HG02981 (cell line): ENCODE measurements at regions not wholly inside any gene's neighbourhood (a gene's known extent, or its start where the extent isn't known, plus 50 kb on each side); places are given as distances from the start of the nearest gene placed in this dataset.
"Not testable (repeated sequence)": the region's sequence is repeated elsewhere in the genome, so short reads cannot be mapped to it uniquely, and the experiment has no call there.

Source experiments
- ATAC-seq: cut with Tn5 transposase; IDR thresholded peaks from one replicate; pipeline ENCODE4 v1.9.1; 2021; ENCODE audit warnings: mild to moderate bottlenecking, moderate library complexity; ENCODE audit not compliant: unreplicated experiment

DNA sequence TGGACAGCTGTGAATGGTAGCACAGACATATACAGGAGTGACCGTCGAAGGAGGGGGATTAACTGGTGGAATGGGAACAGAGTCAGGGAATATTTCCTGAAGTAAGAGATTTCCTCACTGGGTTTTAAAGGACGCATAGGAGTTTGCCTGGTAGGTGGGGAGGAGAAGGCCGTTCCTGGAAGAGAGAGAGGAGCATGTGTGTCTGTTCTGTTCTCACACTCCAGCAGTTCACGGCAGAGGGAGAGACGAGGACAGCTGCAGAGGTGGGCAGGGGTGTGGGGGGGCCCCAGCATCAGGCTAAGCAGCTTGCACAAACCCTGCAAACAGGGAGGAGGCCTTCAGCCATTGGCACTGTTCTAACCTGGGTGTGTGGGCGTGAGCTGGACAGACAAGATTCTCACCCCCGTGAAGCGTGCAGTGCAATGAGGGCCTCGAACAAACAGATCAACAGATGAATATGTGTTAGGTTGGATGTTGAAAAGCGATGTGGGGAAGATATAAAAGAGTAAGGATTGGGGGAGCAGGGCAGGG, 85.3 kb upstream of the GSE1 start:
- ATAC-seq, result no peak

DNA sequence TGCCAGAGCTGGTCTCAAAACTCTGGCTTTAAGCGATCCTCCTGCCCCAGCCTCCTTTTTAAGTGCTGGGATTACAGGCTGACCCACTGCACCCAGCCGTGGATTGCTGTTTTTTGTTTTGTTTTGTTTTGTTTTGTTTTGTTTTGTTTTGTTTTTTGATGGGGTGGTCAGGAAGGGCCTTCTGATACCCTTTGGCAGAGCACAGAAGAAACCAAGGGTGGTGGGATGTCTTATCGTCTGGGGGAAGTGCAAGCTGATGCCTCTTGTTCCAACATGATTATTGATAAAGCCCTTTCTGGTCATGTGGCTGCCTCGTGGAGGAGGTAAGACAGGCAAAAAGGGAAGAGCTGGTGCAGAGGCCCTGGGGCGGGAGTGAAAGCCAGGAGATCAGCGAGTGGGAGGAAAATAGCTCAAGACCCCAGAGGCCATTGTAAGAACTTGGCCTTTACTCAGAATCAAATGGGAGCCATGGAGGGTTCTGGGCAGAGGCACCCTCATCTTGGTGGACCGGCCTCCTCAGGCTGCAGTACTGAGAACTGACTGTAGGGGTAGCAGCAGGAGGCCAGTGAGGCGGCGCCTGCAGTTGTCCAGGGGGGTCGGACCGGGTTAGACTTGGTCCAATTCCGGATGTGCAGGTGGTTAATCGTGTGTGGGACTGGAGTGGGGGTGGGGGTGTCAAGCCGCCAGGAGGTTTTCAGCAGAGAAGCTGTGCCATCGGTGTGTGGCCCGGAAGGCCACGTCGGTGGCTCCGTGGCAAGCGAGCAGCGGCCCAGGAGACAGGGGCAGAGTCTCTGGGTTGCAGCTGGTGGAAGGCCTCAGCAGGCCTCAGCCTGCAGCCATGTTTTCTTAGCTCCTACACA, 84.4 kb upstream of the GSE1 start:
- ATAC-seq, result no peak

DNA sequence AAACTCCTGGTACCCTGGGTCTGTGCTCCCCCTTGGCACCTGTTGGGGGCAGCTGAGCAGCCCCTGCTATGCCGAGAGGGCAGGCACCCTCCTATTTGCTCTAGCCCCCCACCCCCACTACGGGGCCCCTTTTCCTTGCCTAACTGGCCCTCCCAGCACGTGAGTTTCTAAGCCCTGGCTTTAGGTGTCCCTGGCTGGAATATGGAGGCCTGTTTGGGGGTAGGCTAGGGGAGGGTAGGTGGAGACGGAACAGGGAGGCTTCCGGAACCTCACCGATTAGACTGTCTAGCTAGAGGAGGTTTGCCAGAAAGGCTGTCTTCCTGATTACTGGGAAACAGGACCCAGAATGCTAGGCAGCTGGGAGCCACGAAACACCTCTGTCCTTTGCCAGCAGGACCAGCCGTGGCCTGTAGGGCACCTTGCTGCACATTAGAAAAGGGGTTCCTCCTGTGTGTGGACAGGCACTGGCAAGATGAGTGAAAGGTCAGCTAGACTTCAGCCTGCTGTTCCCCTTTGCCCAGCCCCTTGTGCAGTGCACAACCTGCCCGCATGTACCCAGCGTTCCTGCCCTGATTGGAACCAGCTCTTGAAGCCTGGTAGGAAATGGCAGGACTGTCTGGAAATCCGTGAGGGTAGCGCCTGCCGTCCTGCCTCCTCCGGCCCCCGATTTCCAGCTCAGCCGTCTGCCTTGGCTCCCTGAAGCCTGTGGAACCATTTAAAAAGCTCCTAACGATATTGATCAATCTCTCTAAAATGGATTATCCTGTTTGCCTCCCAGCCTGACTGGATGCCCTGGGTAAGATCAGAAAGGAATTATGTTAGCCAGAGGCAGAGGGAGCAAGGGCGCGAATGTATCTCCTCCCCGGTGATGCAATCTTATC, 83.4 kb upstream of the GSE1 start:
- no peak for ATAC-seq

DNA sequence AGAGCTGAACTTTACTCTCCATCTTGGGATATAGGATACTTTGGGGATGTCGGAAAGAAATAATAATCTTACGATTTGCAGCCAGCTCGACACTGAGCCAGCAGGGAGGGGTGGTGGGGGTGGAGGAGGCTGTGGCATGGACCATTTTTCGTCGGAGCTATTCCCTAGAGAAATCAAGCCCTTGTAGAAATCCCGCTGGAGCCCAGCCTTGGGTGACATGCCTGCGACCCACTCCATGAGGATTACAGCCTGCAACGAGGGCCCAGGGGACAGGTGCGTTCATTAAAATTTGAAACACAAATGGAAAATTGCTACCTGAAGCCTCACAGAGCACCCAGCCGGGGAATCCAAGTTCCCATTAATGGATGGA, 82.8 kb upstream of the GSE1 start:
- no peak for ATAC-seq

DNA sequence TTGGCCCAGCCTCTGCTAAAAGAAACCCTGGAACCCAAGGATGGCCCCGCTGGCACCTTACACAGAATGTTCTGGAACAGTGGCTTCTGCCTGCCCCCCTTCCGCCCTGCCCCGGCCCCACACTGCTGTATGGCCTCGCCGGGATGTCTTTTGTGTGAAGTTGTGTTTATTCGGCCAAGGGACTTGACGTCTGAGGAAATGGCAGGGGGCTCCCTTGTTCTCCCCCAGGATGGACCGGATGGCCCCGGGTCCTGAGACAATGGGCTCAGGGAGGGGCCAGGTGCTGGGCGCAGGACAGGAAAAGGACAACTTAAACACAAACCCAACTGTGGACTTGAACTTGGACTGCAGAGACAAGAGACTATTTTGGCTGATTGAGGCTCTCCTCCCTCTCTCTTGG, 81.6 kb upstream of the GSE1 start:
- ATAC-seq, result no peak

DNA sequence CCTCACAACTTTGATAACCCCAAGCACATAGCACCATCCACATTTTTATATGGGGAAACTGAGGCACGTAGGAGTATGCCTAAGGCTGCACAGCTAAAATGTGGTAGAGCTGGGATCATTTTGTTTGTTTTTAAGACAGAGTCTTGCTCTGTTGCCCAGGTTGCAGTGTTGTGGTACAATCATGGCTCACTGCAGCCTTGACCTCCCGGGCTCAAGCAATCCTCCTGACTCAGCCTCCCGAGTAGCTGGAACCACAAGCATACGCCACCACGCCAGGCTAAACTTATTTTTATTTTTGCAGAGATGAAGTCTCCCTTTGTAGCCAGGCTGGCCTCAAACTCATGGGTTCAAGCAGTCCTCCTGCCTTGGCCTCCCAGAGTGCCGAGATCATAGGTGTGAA, 81.0 kb upstream of the GSE1 start:
- no peak for ATAC-seq

DNA sequence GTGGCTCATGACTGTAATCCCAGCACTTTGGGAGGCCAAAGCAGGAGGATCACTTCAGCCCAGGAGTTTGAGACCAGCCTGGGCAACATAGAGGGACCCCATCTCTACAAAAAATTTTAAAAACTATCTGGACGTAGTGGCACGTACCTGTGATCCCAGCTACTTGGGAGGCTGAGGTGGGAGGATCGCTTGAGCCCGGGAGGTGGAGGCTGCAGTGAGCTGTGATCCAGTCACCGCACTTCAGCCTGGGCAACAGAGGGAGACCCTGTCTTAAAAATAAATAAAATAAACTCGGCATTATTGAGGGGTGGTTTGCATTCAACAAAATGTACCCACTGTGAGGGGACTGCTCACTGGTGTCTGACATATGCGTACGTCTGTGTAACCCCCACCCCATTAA, 79.5 kb upstream of the GSE1 start:
- not testable (repeated sequence) for ATAC-seq

DNA sequence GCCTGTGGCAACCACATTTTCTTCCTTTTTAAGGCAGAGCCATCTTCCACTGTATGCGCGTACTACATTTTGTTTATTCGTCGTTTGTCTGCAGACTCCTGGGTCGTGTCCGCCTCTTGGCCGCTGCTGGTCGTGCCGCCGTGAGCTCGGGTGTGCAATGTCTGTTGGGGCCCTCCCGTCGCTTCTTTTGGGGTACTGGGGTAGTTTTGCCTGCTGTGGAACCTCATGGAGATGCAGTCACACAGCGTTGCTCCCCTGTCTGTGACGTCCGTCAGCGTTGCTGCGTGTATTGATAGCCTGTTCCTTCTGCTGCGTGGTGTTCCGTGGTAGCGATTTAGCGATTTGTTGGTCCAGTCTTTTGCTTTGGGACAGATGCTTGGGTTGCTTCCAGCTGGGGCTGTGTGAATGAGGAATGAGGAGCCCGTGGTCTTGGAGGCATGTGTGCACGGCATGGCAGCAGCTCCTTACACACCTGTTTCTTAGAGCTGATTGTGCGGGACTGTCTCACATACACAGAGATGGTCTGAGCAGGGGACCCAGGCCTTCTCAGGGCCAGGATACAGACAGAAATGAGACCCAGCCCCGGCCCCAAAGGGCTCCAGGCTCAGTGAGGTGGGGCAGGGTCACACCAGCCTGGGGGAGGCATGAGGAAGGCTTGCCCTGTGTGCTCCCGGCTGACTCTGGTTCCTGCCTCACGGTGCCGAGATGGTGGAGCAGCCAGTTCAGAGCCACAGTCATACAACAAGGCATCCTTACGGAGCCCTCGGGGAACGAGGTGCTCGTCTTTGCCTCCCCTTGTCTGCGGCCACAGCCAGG, 78.4 kb upstream of the GSE1 start:
- no peak for ATAC-seq

DNA sequence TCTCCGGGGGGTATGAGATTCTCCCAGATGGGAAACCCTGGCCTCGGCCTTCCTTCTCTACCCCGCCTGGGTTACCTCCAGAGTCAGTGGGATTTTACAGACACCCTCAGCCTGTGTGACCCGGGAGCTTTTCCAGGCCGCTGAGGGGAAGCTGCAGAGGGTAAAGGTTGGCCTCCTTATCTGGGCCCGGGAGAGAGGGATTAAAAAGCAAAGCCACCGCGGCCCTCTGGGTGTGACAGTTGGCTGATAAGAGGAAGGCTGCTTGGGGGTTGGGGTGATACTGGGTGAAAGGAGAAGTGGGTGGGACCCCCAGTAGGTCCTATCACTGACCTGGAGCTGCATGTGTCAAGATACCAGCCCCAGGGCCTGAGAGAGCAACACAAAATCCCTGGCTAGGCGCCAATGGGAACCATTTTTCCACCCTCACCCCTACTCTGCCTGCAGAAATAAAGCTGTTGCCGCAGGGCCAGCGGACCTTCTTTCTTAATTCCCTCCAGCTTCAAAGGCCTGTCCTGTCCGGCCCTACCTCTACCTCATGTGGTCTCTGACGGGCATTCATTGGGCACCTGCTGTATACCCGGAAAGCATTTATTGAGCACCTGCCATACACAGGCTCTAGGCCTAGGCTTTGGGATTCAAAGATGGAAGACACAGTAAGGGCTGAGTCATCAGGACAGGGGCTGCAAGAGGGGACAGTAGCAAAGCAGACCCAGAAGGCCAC, 77.6 kb upstream of the GSE1 start:
- no peak for ATAC-seq

DNA sequence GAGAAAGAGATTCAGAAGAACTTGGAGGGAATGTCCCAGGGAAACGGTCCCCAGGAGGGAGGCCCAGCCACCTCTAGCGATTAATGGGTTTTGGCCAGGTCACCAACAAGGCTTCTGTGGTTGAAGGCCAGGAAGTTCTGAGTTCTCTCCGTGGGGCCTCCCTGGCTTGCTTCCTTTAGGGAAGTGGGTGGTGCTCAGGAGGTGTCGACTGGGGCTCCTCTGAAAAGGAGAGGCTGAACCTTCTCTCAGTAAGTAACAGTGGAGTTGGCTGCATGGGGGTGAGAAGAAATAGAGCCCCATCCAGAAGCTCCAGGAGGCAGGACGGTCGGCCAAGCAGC, 77.1 kb upstream of the GSE1 start:
- ATAC-seq, result no peak

DNA sequence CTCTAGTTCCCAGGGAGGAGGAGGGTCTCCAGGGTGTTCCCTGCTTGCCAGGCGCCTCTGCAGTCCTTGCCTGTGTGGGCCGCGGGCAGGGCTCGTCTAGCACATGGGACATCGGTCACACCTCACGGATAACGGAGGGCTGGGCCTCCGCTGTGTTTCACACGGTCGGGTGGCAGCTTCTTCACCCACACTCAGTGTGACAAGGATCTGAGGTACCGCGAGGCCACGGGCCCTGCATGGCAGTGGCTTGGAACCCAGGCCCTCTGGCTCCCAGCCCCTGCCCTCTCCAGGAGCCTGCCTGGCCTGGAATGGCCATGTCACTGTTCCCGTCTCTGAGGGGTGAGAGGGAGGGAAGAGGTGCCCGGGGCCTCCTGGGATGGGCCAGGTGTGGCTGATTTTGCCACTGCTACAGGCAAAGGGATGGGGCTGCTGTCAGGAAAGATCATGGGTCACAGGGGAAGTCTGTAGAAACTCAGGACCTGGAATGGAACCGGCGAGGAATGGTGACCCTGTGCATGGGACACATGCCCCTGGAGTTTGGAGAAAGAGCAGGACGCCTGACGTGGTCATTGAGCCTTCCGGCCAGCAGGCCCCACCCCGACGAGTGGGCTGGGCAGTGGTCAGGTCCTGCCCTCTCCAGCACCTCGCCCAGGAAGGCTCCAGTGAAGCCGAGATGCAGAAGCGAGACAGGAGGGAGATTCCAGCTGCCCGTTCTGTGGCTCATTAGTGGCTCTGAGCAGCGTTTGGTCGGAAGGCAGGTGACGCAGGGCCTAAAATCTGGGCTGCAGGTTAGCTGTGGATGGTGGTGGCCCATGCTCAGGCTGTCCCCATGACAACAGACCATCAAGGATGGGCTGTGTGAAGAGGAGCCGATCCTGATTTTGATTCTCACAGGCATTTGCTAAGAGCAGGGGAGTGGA, 76.5 kb upstream of the GSE1 start:
- no peak for ATAC-seq

DNA sequence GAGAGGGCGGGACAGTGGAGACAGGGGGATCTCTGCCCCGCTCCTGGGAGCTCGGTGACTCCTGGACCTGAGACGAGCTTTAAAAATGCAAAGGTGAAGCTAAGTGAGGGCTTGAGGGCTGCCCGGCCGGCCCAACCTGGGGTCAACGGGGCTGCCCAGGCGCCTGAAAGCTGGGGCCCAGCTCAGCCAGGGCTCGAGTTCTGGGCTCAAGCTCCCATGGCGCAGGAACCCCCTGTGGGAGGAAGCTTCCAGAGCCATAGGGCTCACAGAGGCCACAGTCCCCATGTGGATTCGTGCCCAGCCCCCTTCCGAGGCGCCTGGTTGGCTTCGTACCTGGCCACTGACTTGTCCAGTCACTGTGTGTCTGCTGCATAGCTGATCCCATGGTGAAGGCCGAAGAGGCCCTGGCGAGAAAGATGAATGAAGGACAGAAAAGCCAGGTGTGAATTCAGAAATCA, 75.8 kb upstream of the GSE1 start:
- no peak for ATAC-seq

DNA sequence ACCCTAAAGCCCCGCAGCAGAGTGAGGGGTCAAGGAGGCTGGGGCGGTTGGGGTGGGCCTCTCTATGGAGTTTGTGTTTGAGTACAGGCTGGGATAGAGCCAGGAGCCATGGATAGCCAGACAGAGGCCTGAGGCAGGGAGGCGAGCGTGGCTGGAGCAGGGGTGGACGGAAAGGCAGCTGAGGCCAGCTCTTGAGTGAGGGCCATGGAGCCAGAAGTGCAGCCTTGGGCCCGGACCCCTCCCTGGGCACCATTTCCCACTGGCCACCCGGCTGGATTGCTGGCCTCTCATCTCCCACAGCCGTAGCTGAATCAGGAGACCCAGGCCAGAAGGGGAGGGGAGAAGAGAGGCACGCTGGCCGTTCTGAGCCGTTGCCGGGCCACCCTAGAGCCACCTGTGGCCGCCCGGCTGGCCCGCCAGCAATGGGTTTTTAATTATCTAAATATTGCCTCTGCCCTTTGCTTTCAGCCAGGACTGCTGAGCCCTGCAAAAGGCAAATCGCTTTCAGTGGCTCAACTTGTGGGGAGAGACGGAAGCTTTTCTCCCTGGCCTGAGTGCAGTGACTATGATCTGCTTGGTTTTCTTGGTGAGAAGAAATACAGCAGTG, 75.2 kb upstream of the GSE1 start:
- ATAC-seq, result no peak

DNA sequence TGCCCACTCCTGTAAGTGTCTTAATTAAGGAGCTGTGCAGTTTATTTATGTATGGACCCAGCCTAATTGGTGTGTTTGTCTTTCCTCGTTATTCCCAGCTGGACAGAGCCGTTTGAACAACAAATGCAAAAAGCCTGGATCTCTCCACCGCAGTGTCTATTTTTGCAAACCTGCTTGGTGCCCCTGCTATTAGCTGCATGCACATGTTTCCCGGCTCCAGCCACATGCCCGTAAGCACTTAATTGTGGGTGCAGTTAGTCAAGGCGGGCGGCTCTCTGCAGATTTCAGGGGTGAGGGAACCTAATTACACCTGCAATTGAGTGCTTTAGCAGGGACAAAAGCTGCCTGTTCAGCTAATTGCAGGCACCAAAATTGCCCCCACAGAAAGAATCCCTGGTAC, 74.0 kb upstream of the GSE1 start:
- no peak for ATAC-seq

DNA sequence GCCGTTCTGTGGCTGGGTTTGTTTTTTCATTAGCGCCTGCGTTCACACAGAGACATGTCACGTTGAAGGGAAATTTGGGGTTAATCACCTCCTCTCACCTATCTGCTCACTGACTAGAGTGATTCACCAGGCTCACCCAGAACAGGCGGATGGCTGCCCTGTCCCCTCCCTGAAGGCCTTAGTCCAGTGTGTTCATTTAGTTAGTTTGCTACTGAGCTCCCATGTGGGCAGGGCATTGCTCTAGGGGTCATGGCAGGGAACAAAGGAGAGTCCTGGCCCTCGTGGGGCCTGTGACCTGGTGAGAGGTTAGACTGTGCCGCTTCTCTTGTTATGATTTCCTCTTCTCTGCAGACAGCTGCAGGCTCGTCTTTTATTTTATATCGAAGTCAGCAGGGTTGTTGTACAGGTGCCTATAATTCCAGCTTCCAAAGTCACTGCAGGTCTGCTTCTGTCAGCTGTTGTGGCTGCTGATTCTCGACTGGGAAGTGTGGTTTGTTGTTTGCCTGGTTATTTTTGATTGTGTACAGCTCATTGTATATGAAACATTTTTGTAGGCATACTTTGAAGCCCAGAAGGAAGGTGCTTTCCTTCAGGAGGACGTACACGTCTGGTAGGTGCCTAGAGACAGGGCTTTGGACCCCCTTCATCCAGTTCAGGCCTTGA, 73.4 kb upstream of the GSE1 start:
- no peak for ATAC-seq

DNA sequence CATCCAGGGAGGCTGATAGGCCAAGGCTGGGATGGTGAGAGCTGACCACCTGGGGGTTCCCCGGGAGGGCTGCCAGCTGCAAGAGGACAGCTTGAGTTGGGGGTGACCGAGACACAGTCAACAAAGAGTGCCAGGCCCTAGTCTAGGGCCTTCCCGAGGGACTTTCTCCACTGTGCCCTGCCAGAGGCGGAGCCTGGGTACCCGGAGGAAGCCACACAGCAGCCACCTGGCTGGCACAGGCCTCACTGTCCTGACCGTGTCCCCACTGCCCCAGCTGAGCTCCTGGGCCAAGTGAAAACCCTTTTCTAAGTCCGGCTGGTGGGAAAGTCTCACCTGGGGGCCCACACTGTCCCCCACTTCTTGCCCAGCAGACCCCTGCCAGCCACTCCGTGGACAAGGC, 71.9 kb upstream of the GSE1 start:
- ATAC-seq, result no peak

DNA sequence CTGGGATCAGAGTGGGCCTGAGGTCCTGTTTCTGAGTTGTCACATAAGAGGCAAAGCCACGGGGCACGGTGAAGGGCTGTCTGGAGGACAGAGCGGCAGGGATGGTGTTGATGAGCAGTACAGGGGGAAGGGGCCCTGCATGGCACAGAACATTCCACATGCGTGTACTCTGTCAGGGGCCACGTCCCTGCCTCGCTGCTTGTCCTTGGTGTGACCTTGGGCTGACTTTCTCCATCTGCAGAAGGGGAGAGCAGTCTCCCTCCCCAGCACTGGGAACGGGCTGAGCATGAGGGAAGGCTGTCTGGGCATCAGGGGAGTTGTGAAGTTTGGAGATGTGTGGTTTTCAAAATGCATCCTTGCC, 71.5 kb upstream of the GSE1 start:
- ATAC-seq, result no peak
